Right cardiac atrium (tissue), 5 donors: ENCODE measurements at regions not wholly inside any gene's neighbourhood (a gene's known extent, or its start where the extent isn't known, plus 50 kb on each side); places are given as distances from the start of the nearest gene placed in this dataset.

Source experiments
- ATAC-seq, 2 donors: fragments of 200-7000 bp; cut with Tn5 transposase; one replicate each; pipeline versions ENCODE4 v1.8.0 to v1.9.1; 2020; ENCODE audit warnings: moderate library complexity in 2 of 2, mild to moderate bottlenecking in 1 of 2
- DNase-seq, 3 donors: peaks; one replicate each; pipeline ENCODE4 v3.0.0-alpha.2; 2020
- H3K27ac ChIP-seq: one replicate; pipeline ENCODE4 v1.5.1; 2013; ENCODE audit warnings: mild to moderate bottlenecking, low read length, control low read depth, moderate library complexity
- H3K27me3 ChIP-seq: one replicate; pipeline ENCODE4 v1.6.1; 2013; ENCODE audit not compliant: control insufficient read depth, insufficient read depth
- H3K4me1 ChIP-seq: one replicate; pipeline ENCODE4 v1.6.1; 2013; ENCODE audit warnings: low read length; ENCODE audit not compliant: control insufficient read depth, insufficient read depth
- H3K4me3 ChIP-seq: one replicate; pipeline ENCODE4 v1.5.1; 2013; ENCODE audit warnings: low read length, control low read depth
- H3K9me3 ChIP-seq: one replicate; pipeline ENCODE4 v1.6.1; 2013; ENCODE audit warnings: low read length; ENCODE audit not compliant: control insufficient read depth
- WGBS: extraction: QIAGEN DNeasy Blood & Tissue Kit; methylation state at CpG from one replicate; pipeline ENCODE4 v1.1.7; 2013; 5-methylcytosine and 5-hydroxymethylcytosine counted together
- intact Hi-C, 4 donors: fragments of 100-400 bp; cut with DNase I; formaldehyde crosslinking; loops; one replicate each; pipeline versions ENCODE4 v1.11.0 to v1.14.0; 2022 to 2023
- donor health status: healthy with polysubstance abuse.
- donor health status: DM: no; HTN: yes; CAD: no.
- donor health status: DM: no; HTN: no; CAD: no.
- donor health status: DM: no; HTN: yes; CAD: no; lungs with severe emphysema.
- donor health status: DM: yes; HTN: yes; CAD: no.

GRCh38 chr4:11743976-11744375 is 315.3 kb upstream of the HS3ST1 start:
- 76% methylated on average over 1 of the region's 1 CpG for WGBS

GRCh38 chr4:11743236-11743635 is 314.5 kb upstream of the HS3ST1 start:
- intact Hi-C loops = no loop called here
- Histone ChIP-seq H3K27ac (no peak overlapping the region), H3K4me1 (no peaks in the 10 kb centered on the region), H3K9me3 (no peaks in the 10 kb centered on the region), H3K4me3 (no peak overlapping the region), H3K27me3 (no peaks in the 10 kb centered on the region)
- ATAC-seq = no peak
- WGBS = 74% methylated on average over 1 of the region's 1 CpG
- no peak for DNase-seq

More at GRCh38 chr4:11743976-11744375, 315.3 kb upstream of the HS3ST1 start:
- Histone ChIP-seq H3K9me3 (no peaks in the 10 kb centered on the region), H3K4me1 (no peaks in the 10 kb centered on the region), H3K27ac (no peak overlapping the region), H3K27me3 (no peaks in the 10 kb centered on the region), H3K4me3 (no peak overlapping the region)
- ATAC-seq (peak in 1 of 2 donors; percentile 44), DNase-seq (no peak)
- intact Hi-C loops = no loop called here

- Histone ChIP-seq H3K27me3 (no peaks in the 10 kb centered on the region), H3K4me3 (no peak overlapping the region), H3K27ac (no peak overlapping the region), H3K9me3 (no peaks in the 10 kb centered on the region), H3K4me1 (no peaks in the 10 kb centered on the region)
- ATAC-seq (peak in 1 of 2 donors; percentile 51), DNase-seq (no peak)
- whole genome bisulfite sequencing = 49% methylated on average over 1 of the region's 1 CpG
- intact Hi-C loops = no loop called here
Measured at GRCh38 chr4:11741190-11741652, 312.5 kb upstream of the HS3ST1 start.

- no peak for DNase-seq
- Histone ChIP-seq H3K27ac (no peak overlapping the region), H3K4me1 (no peaks in the 10 kb centered on the region), H3K27me3 (no peaks in the 10 kb centered on the region), H3K4me3 (no peak overlapping the region), H3K9me3 (no peaks in the 10 kb centered on the region)
- no peak for ATAC-seq
- intact Hi-C loops = loop anchor here in 1 of 4 donors (10.0 kb wide), 1 partner anchor 315 kb away; the partner anchor contains the start of gene HS3ST1
- WGBS = 24% methylated on average over 1 of the region's 1 CpG
Measured at GRCh38 chr4:11739992-11740391, 311.3 kb upstream of the HS3ST1 start.

- ATAC-seq = peak in 1 of 2 donors; percentile 44
- 72% methylated on average over 2 of the region's 2 CpGs for WGBS
- no peaks in the 10 kb centered on the region for H3K9me3 ChIP-seq
Measured at GRCh38 chr4:11736978-11737377, 308.3 kb upstream of the HS3ST1 start.

GRCh38 chr4:11735651-11736050 is 307.0 kb upstream of the HS3ST1 start:
- no peak for DNase-seq
- no peaks in the 10 kb centered on the region for H3K9me3 ChIP-seq

More at GRCh38 chr4:11736978-11737377, 308.3 kb upstream of the HS3ST1 start:
- no peak for DNase-seq
- Histone ChIP-seq H3K27ac (no peak overlapping the region), H3K27me3 (no peaks in the 10 kb centered on the region), H3K4me1 (no peaks in the 10 kb centered on the region), H3K4me3 (no peak overlapping the region)
- intact Hi-C loops = loop anchor here in 1 of 4 donors (10.0 kb wide), 1 partner anchor 312 kb away; the partner anchor contains the start of gene HS3ST1

GRCh38 chr4:11732155-11732554 is 303.5 kb upstream of the HS3ST1 start:
- intact Hi-C loops = loop anchor here in 1 of 4 donors (10.0 kb wide), 1 partner anchor 307 kb away; the partner anchor contains the start of gene HS3ST1
- Histone ChIP-seq H3K4me3 (no peak overlapping the region), H3K27ac (no peak overlapping the region), H3K4me1 (no peaks in the 10 kb centered on the region), H3K27me3 (no peaks in the 10 kb centered on the region), H3K9me3 (no peaks in the 10 kb centered on the region)
- ATAC-seq = no peak
- no peak for DNase-seq
- WGBS = 79% methylated on average over 4 of the region's 4 CpGs

More at GRCh38 chr4:11735651-11736050, 307.0 kb upstream of the HS3ST1 start:
- H3K4me1 ChIP-seq = no peaks in the 10 kb centered on the region
- no peaks in the 10 kb centered on the region for H3K27me3 ChIP-seq
- H3K27ac ChIP-seq = no peak overlapping the region
- H3K4me3 ChIP-seq = no peak overlapping the region
- intact Hi-C loops = loop anchor here in 1 of 4 donors (10.0 kb wide), 1 partner anchor 311 kb away; the partner anchor contains the start of gene HS3ST1
- ATAC-seq = no peak

GRCh38 chr4:11730545-11730944 is 301.9 kb upstream of the HS3ST1 start:
- WGBS = 94% methylated on average over 1 of the region's 1 CpG
- H3K9me3 ChIP-seq = no peaks in the 10 kb centered on the region
- H3K27ac ChIP-seq = no peak overlapping the region
- ATAC-seq (no peak), DNase-seq (no peak)
- intact Hi-C loops = loop anchor here in 1 of 4 donors (10.0 kb wide), 1 partner anchor 306 kb away; the partner anchor contains the start of gene HS3ST1
- no peaks in the 10 kb centered on the region for H3K4me1 ChIP-seq
- no peaks in the 10 kb centered on the region for H3K27me3 ChIP-seq
- H3K4me3 ChIP-seq = no peak overlapping the region

- no peak overlapping the region for H3K4me3 ChIP-seq
- no peaks in the 10 kb centered on the region for H3K9me3 ChIP-seq
- ATAC-seq (no peak), DNase-seq (no peak)
- WGBS = 71% methylated on average over 1 of the region's 1 CpG
- no peaks in the 10 kb centered on the region for H3K27me3 ChIP-seq
- no peak overlapping the region for H3K27ac ChIP-seq
- H3K4me1 ChIP-seq = no peaks in the 10 kb centered on the region
- intact Hi-C loops = loop anchor here in 1 of 4 donors (10.0 kb wide), 1 partner anchor 95 kb away; no protein-coding TSS in a partner anchor
Measured at GRCh38 chr4:11729548-11729947, 300.9 kb upstream of the HS3ST1 start.

GRCh38 chr4:11727903-11728564 is 299.3 kb upstream of the HS3ST1 start:
- DNase-seq (no peak), ATAC-seq (no peak)
- no peak overlapping the region for H3K4me3 ChIP-seq
- WGBS = 82% methylated on average over 3 of the region's 3 CpGs
- H3K27me3 ChIP-seq = no peaks in the 10 kb centered on the region
- H3K27ac ChIP-seq = no peak overlapping the region
- H3K9me3 ChIP-seq = no peaks in the 10 kb centered on the region
- intact Hi-C loops = loop anchor here in 1 of 4 donors (10.0 kb wide), 1 partner anchor 93 kb away; no protein-coding TSS in a partner anchor
- no peaks in the 10 kb centered on the region for H3K4me1 ChIP-seq

GRCh38 chr4:11724731-11725130 is 296.0 kb upstream of the HS3ST1 start:
- Histone ChIP-seq H3K27me3 (no peaks in the 10 kb centered on the region), H3K4me1 (no peaks in the 10 kb centered on the region), H3K9me3 (no peaks in the 10 kb centered on the region), H3K4me3 (no peak overlapping the region), H3K27ac (no peak overlapping the region)
- DNase-seq (no peak), ATAC-seq (no peak)
- intact Hi-C loops = loop anchor here in 1 of 4 donors (10.0 kb wide), 1 partner anchor 90 kb away; no protein-coding TSS in a partner anchor
